Omental fat pad (tissue), 3 donors: ENCODE measurements at regions not wholly inside any gene's neighbourhood (a gene's known extent, or its start where the extent isn't known, plus 50 kb on each side); places are given as distances from the start of the nearest gene placed in this dataset.

Experiments
- ATAC-seq: fragments of 150-250 bp; one replicate; pipeline ENCODE4 v1.9.1; 2016; ENCODE audit warnings: mild to moderate bottlenecking, moderate library complexity; ENCODE audit not compliant: low FRiP score
- DNase-seq: peaks from one replicate; pipeline ENCODE4 v3.0.0-alpha.2; 2019; ENCODE audit warnings: low spot score
- CTCF ChIP-seq, 3 donors: fragments of 450-650 bp; IDR thresholded peaks; one replicate each; pipeline ENCODE4 v1.5.1; 2016 to 2017; ENCODE audit warnings: antibody characterized with exemption in 3 of 3, mild to moderate bottlenecking in 3 of 3, moderate library complexity in 2 of 3

- ATAC-seq (no peak), DNase-seq (no peak)
- TF ChIP-seq CTCF (IDR thresholded peaks at IDR 0.05) = no peak
These were observed 128.0 kb downstream of the ATP23 start for GRCh38 chr12:58069268-58069963.

- ATAC-seq (no peak), DNase-seq (no peak)
- no peak for TF ChIP-seq CTCF (IDR thresholded peaks at IDR 0.05)
These were observed 130.6 kb downstream of the ATP23 start for GRCh38 chr12:58071994-58072393.

GRCh38 chr12:58074259-58074658 is 132.9 kb downstream of the ATP23 start:
- no peak for TF ChIP-seq CTCF (IDR thresholded peaks at IDR 0.05)
- no peak for DNase-seq
- ATAC-seq = no peak

- ATAC-seq (no peak), DNase-seq (no peak)
- TF ChIP-seq CTCF (IDR thresholded peaks at IDR 0.05) = no peak
These were observed 138.4 kb downstream of the ATP23 start for GRCh38 chr12:58079806-58080205.

GRCh38 chr12:58081488-58081887 is 140.1 kb downstream of the ATP23 start:
- ATAC-seq = no peak
- TF ChIP-seq CTCF (IDR thresholded peaks at IDR 0.05) = no peak
- DNase-seq = no peak

- ATAC-seq = no peak
- no peak for TF ChIP-seq CTCF (IDR thresholded peaks at IDR 0.05)
- no peak for DNase-seq
These were observed 141.6 kb downstream of the ATP23 start for GRCh38 chr12:58082996-58083395.

GRCh38 chr12:58086006-58086405 is 144.6 kb downstream of the ATP23 start:
- ATAC-seq = no peak
- no peak for TF ChIP-seq CTCF (IDR thresholded peaks at IDR 0.05)
- no peak for DNase-seq
